ENCODE measurements at regions not wholly inside any gene's neighbourhood (a gene's known extent, or its start where the extent isn't known, plus 50 kb on each side); places are given as distances from the start of the nearest gene placed in this dataset.
A peak's percentile ranks its signal among the peaks of the same experiment; 100 is the strongest.

- no peak overlapping the region for H3K27ac ChIP-seq (ENCODE audit: control insufficient read depth, insufficient read depth, low read length)
- no peak overlapping the region for H3K9ac ChIP-seq (ENCODE audit: control insufficient read depth, extremely low read depth, insufficient read depth, low read length)
- no peaks in the 10 kb centered on the region for H3K79me2 ChIP-seq (ENCODE audit: control insufficient read depth, insufficient read depth, low read length)
- H3K9me1 ChIP-seq (ENCODE audit: control insufficient read depth, extremely low read depth, insufficient read depth, low read length): no peaks in the 10 kb centered on the region
- no peak overlapping the region for H2AFZ ChIP-seq (ENCODE audit: control insufficient read depth, low read length)
- H3K9me3 ChIP-seq (ENCODE audit: control insufficient read depth, low read depth, low read length): no peaks in the 10 kb centered on the region
- H3K4me3 ChIP-seq (ENCODE audit: control insufficient read depth in 2 of 3, extremely low read depth in 1 of 3, insufficient read depth in 2 of 3, low read depth in 1 of 3, low read length in 3 of 3): no peak overlapping the region
- DNase-seq (ENCODE audit: low read depth, low spot score) (no peak), FAIRE-seq (no peak)
- peak in 1 of 3 experiments; percentile 24 for TF ChIP-seq CTCF (optimal IDR thresholded peaks at IDR 0.05 in 1 of 3, IDR thresholded peaks at IDR 0.05 in 1 of 3, conservative IDR thresholded peaks at IDR 0.05 in 1 of 3; ENCODE audit: extremely low read depth in 1 of 3, insufficient read depth in 2 of 3, low read length in 3 of 3)
- TF ChIP-seq EZH2 (IDR thresholded peaks at IDR 0.05; ENCODE audit: low read length): no peak
- dilution Hi-C loops (cut with MboI; ENCODE audit: extremely low pct_ligation_motif_present, low sequenced_read_pairs): no loop called here
- no peak overlapping the region for H3K4me2 ChIP-seq (ENCODE audit: control insufficient read depth, extremely low read depth, insufficient read depth, low read depth, low read length)
- H3K4me1 ChIP-seq (ENCODE audit: control insufficient read depth, extremely low read depth, insufficient read depth, low read length): no peaks in the 10 kb centered on the region
- no peaks in the 10 kb centered on the region for H4K20me1 ChIP-seq (ENCODE audit: control insufficient read depth, extremely low read depth, insufficient read depth, low read length)
- no peaks in the 10 kb centered on the region for H3K36me3 ChIP-seq (ENCODE audit: control insufficient read depth in 2 of 2, extremely low read depth in 1 of 2, insufficient read depth in 2 of 2, low read length in 2 of 2)
- H3K27me3 ChIP-seq (ENCODE audit: control insufficient read depth, extremely low read depth, insufficient read depth, low read length): no peaks in the 10 kb centered on the region
These were observed 227.4 kb downstream of the NEDD1 start for GRCh38 chr12:97134495-97134894.

- Histone ChIP-seq H3K27me3 (ENCODE audit: control insufficient read depth, extremely low read depth, insufficient read depth, low read length) (no peaks in the 10 kb centered on the region), H3K9ac (ENCODE audit: control insufficient read depth, extremely low read depth, insufficient read depth, low read length) (no peak overlapping the region), H3K4me2 (ENCODE audit: control insufficient read depth, extremely low read depth, insufficient read depth, low read depth, low read length) (no peak overlapping the region), H4K20me1 (ENCODE audit: control insufficient read depth, extremely low read depth, insufficient read depth, low read length) (no peaks in the 10 kb centered on the region), H3K9me3 (ENCODE audit: control insufficient read depth, low read depth, low read length) (no peaks in the 10 kb centered on the region), H3K4me1 (ENCODE audit: control insufficient read depth, extremely low read depth, insufficient read depth, low read length) (no peaks in the 10 kb centered on the region), H3K9me1 (ENCODE audit: control insufficient read depth, extremely low read depth, insufficient read depth, low read length) (no peaks in the 10 kb centered on the region), H2AFZ (ENCODE audit: control insufficient read depth, low read length) (no peak overlapping the region), H3K27ac (ENCODE audit: control insufficient read depth, insufficient read depth, low read length) (no peak overlapping the region), H3K79me2 (ENCODE audit: control insufficient read depth, insufficient read depth, low read length) (no peaks in the 10 kb centered on the region), H3K4me3 (ENCODE audit: control insufficient read depth in 2 of 3, extremely low read depth in 1 of 3, insufficient read depth in 2 of 3, low read depth in 1 of 3, low read length in 3 of 3) (no peak overlapping the region), H3K36me3 (ENCODE audit: control insufficient read depth in 2 of 2, extremely low read depth in 1 of 2, insufficient read depth in 2 of 2, low read length in 2 of 2) (no peaks in the 10 kb centered on the region)
- dilution Hi-C loops (cut with MboI; ENCODE audit: extremely low pct_ligation_motif_present, low sequenced_read_pairs): no loop called here
- DNase-seq (ENCODE audit: low read depth, low spot score) (no peak), FAIRE-seq (no peak)
- TF ChIP-seq CTCF (optimal IDR thresholded peaks at IDR 0.05 in 1 of 3, IDR thresholded peaks at IDR 0.05 in 1 of 3, conservative IDR thresholded peaks at IDR 0.05 in 1 of 3; ENCODE audit: extremely low read depth in 1 of 3, insufficient read depth in 2 of 3, low read length in 3 of 3): no peak
- no peak for TF ChIP-seq EZH2 (IDR thresholded peaks at IDR 0.05; ENCODE audit: low read length)
These were observed 233.3 kb downstream of the NEDD1 start for GRCh38 chr12:97140355-97140754.
